Spleen (tissue), 7 donors: ENCODE measurements at regions not wholly inside any gene's neighbourhood (a gene's known extent, or its start where the extent isn't known, plus 50 kb on each side); places are given as distances from the start of the nearest gene placed in this dataset.

Source experiments
- POLR2A ChIP-seq, 3 donors: fragments of 450-650 bp; IDR thresholded peaks; one replicate each; pipeline ENCODE4 v1.5.1; 2017; ENCODE audit warnings: antibody characterized with exemption in 3 of 3, mild to moderate bottlenecking in 1 of 3
- POLR2AphosphoS5 ChIP-seq, 3 donors: sonication (generic); formaldehyde crosslinking; IDR thresholded peaks; one replicate each; pipeline ENCODE4 v1.5.1; 2017; ENCODE audit warnings: antibody characterized with exemption in 3 of 3
- TF ChIP-seq, protein P1 (sequence below), 11 experiments: fragments of 200-600 bp in 7 of 11; fragments of 450-650 bp in 4 of 11; sonication (generic) in 4 of 11; IDR thresholded peaks in 8 of 11; conservative IDR thresholded peaks in 3 of 11; 1 replicate in 7 of 11; 2 replicates in 4 of 11; pipeline versions ENCODE4 v1.4.0 to v1.8.0; 2016 to 2021; ENCODE audit warnings: antibody characterized with exemption in 11 of 11, inconsistent platforms in 4 of 11, mild to moderate bottlenecking in 1 of 11
- donor health status: DM: no; HTN: no; CAD: no; lungs with moderate emphysema.
- donor health status: DM: no; HTN: no; CAD: no.
- donor health status: DM: no; HTN: no; CAD: no.

- TF ChIP-seq, protein P1, sequence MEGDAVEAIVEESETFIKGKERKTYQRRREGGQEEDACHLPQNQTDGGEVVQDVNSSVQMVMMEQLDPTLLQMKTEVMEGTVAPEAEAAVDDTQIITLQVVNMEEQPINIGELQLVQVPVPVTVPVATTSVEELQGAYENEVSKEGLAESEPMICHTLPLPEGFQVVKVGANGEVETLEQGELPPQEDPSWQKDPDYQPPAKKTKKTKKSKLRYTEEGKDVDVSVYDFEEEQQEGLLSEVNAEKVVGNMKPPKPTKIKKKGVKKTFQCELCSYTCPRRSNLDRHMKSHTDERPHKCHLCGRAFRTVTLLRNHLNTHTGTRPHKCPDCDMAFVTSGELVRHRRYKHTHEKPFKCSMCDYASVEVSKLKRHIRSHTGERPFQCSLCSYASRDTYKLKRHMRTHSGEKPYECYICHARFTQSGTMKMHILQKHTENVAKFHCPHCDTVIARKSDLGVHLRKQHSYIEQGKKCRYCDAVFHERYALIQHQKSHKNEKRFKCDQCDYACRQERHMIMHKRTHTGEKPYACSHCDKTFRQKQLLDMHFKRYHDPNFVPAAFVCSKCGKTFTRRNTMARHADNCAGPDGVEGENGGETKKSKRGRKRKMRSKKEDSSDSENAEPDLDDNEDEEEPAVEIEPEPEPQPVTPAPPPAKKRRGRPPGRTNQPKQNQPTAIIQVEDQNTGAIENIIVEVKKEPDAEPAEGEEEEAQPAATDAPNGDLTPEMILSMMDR (IDR thresholded peaks at IDR 0.05 in 8 of 11, conservative IDR thresholded peaks at IDR 0.05 in 3 of 11), result no peak
- TF ChIP-seq POLR2AphosphoS5 (IDR thresholded peaks at IDR 0.05), result no peak
- TF ChIP-seq POLR2A (IDR thresholded peaks at IDR 0.05), result no peak
Observed at GRCh38 chr20:11754451-11754850, 163.2 kb upstream of the BTBD3 start.
